ENCODE measurements at regions not wholly inside any gene's neighbourhood (a gene's known extent, or its start where the extent isn't known, plus 50 kb on each side); places are given as distances from the start of the nearest gene placed in this dataset.

- TF ChIP-seq EZH2 (IDR thresholded peaks at IDR 0.05; ENCODE audit: borderline replicate concordance, low read length), result no peak
- TF ChIP-seq CTCF (IDR thresholded peaks at IDR 0.05; ENCODE audit: low read length), result no peak
Measured at GRCh38 chr2:118569876-118570535, 277.4 kb downstream of the EN1 start.
